GM23248 (cell line): ENCODE measurements at regions not wholly inside any gene's neighbourhood (a gene's known extent, or its start where the extent isn't known, plus 50 kb on each side); places are given as distances from the start of the nearest gene placed in this dataset.
"Not testable (repeated sequence)": the region's sequence is repeated elsewhere in the genome, so short reads cannot be mapped to it uniquely, and the experiment has no call there.

Experiments used
- DNase-seq: peaks from one replicate; pipeline ENCODE4 v3.0.0-alpha.2; 2015
- H2AFZ ChIP-seq: fragments of 200-600 bp; sonication (generic); 2 replicates; pipeline ENCODE4 v1.6.1; 2016; ENCODE audit warnings: antibody characterized with exemption
- H3F3A ChIP-seq: fragments of 200-600 bp; sonication (generic); 2 replicates; pipeline ENCODE4 v1.6.1; 2016; ENCODE audit warnings: mild to moderate bottlenecking, antibody characterized with exemption, mixed run types; ENCODE audit not compliant: insufficient read depth
- H3K27ac ChIP-seq: fragments of 200-600 bp; sonication (generic); 2 replicates; pipeline ENCODE4 v1.5.1; 2016; ENCODE audit warnings: mild to moderate bottlenecking
- H3K27me3 ChIP-seq: fragments of 200-600 bp; sonication (generic); replicated peaks from 2 replicates; pipeline ENCODE4 v1.6.1; 2016; ENCODE audit warnings: mild to moderate bottlenecking; ENCODE audit not compliant: insufficient read depth
- H3K36me3 ChIP-seq: fragments of 200-600 bp; sonication (generic); 2 replicates; pipeline ENCODE4 v1.6.1; 2016; ENCODE audit warnings: low read depth, mild to moderate bottlenecking
- H3K4me1 ChIP-seq: fragments of 200-600 bp; sonication (generic); 2 replicates; pipeline ENCODE4 v1.6.1; 2016; ENCODE audit warnings: mild to moderate bottlenecking; ENCODE audit not compliant: insufficient read depth
- H3K4me2 ChIP-seq: fragments of 200-600 bp; sonication (generic); one replicate; pipeline ENCODE4 v1.6.1; 2016; ENCODE audit warnings: mild to moderate bottlenecking; ENCODE audit not compliant: unreplicated experiment
- H3K4me3 ChIP-seq: fragments of 200-600 bp; sonication (generic); 2 replicates; pipeline ENCODE4 v1.5.1; 2016; ENCODE audit warnings: mild to moderate bottlenecking
- H3K79me2 ChIP-seq: fragments of 200-600 bp; sonication (generic); 2 replicates; pipeline ENCODE4 v1.6.1; 2016; ENCODE audit warnings: mild to moderate bottlenecking; ENCODE audit not compliant: insufficient read depth
- H3K9ac ChIP-seq: fragments of 200-600 bp; sonication (generic); 2 replicates; pipeline ENCODE4 v1.6.1; 2016; ENCODE audit warnings: mild to moderate bottlenecking
- H3K9me2 ChIP-seq: fragments of 200-600 bp; sonication (generic); 2 replicates; pipeline ENCODE4 v1.6.1; 2016; ENCODE audit warnings: mixed run types, mild to moderate bottlenecking, moderate library complexity; ENCODE audit not compliant: insufficient read depth
- H3K9me3 ChIP-seq: fragments of 200-600 bp; sonication (generic); one replicate; pipeline ENCODE4 v1.6.1; 2017; ENCODE audit warnings: low read depth
- H4K20me1 ChIP-seq: fragments of 200-600 bp; sonication (generic); 2 replicates; pipeline ENCODE4 v1.6.0; 2016; ENCODE audit not compliant: insufficient read depth
- EZH2 ChIP-seq: fragments of 200-600 bp; sonication (generic); IDR thresholded peaks from 2 replicates; pipeline ENCODE4 v1.6.1; 2018; ENCODE audit warnings: antibody characterized with exemption, mild to moderate bottlenecking; ENCODE audit not compliant: insufficient read depth, poor library complexity, severe bottlenecking
- EZH2phosphoT487 ChIP-seq: fragments of 200-600 bp; sonication (generic); IDR thresholded peaks from 2 replicates; pipeline ENCODE4 v1.6.1; 2018; ENCODE audit warnings: antibody characterized with exemption, moderate library complexity, mild to moderate bottlenecking, low read depth; ENCODE audit not compliant: insufficient read depth
- WGBS, 2 experiments: methylation state at CpG; one replicate each; pipeline ENCODE4 v1.1.6; 2015 to 2017; ENCODE audit warnings: low lambda C conversion rate in 2 of 2, low coverage in 1 of 2; ENCODE audit errors: missing lambda C conversion rate in 2 of 2; 5-methylcytosine and 5-hydroxymethylcytosine counted together
- in situ Hi-C: fragments of 300-500 bp; cut with MboI; formaldehyde crosslinking; loops from 2 replicates; pipeline ENCODE4 v1.15.0; 2020

- in situ Hi-C loops = no loop called here
These were observed 288.0 kb upstream of the ERCC4 start for GRCh38 chr16:13631916-13632315.

GRCh38 chr16:13632504-13632903 is 287.4 kb upstream of the ERCC4 start:
- H3K9me3 ChIP-seq, H3K9me2 ChIP-seq, H3F3A ChIP-seq, H4K20me1 ChIP-seq, H3K27ac ChIP-seq, H3K36me3 ChIP-seq, in situ Hi-C loops, H3K4me1 ChIP-seq, H3K4me2 ChIP-seq, H3K79me2 ChIP-seq, DNase-seq, H3K27me3 ChIP-seq, H3K4me3 ChIP-seq, H2AFZ ChIP-seq, H3K9ac ChIP-seq: not testable (repeated sequence)
- WGBS, 2 experiments = 14 to 15% methylated on average over 6 of the region's 6 CpGs

More at GRCh38 chr16:13631916-13632315, 288.0 kb upstream of the ERCC4 start:
- Histone ChIP-seq H3K79me2 (no peaks in the 10 kb centered on the region), H3K27me3 (no peaks in the 10 kb centered on the region), H2AFZ (no peak overlapping the region), H3K4me2 (no peak overlapping the region), H3K9me2 (no peaks in the 10 kb centered on the region), H3K9me3 (no peaks in the 10 kb centered on the region), H3F3A (no peaks in the 10 kb centered on the region), H4K20me1 (no peaks in the 10 kb centered on the region), H3K4me3 (no peak overlapping the region), H3K36me3 (no peaks in the 10 kb centered on the region), H3K4me1 (no peaks in the 10 kb centered on the region), H3K27ac (no peak overlapping the region), H3K9ac (no peak overlapping the region)
- no peak for TF ChIP-seq EZH2
- TF ChIP-seq EZH2phosphoT487 = no peak
- 10 to 11% methylated on average over 4 of the region's 4 CpGs for WGBS, 2 experiments
- no peak for DNase-seq

- Histone ChIP-seq H3K27ac (no peak overlapping the region), H3K4me3 (no peak overlapping the region), H3K9me2 (no peaks in the 10 kb centered on the region), H3K36me3 (no peaks in the 10 kb centered on the region), H3K27me3 (no peaks in the 10 kb centered on the region), H3F3A (no peaks in the 10 kb centered on the region), H3K79me2 (no peaks in the 10 kb centered on the region), H3K4me2 (no peak overlapping the region), H4K20me1 (no peaks in the 10 kb centered on the region), H2AFZ (no peak overlapping the region), H3K9me3 (no peaks in the 10 kb centered on the region), H3K4me1 (no peaks in the 10 kb centered on the region), H3K9ac (no peak overlapping the region)
- in situ Hi-C loops = no loop called here
- TF ChIP-seq EZH2phosphoT487 = no peak
- TF ChIP-seq EZH2 = no peak
- WGBS, 2 experiments = 17 to 23% methylated on average over 5 of the region's 5 CpGs
- no peak for DNase-seq
These were observed 286.5 kb upstream of the ERCC4 start for GRCh38 chr16:13633391-13633861.

- Histone ChIP-seq H3K9me2 (no peaks in the 10 kb centered on the region), H2AFZ (no peak overlapping the region), H3K36me3 (no peaks in the 10 kb centered on the region), H3K27ac (no peak overlapping the region), H3F3A (no peaks in the 10 kb centered on the region), H3K4me3 (no peak overlapping the region), H3K4me1 (no peaks in the 10 kb centered on the region), H3K9me3 (no peaks in the 10 kb centered on the region), H3K4me2 (no peak overlapping the region), H4K20me1 (no peaks in the 10 kb centered on the region), H3K27me3 (no peaks in the 10 kb centered on the region), H3K9ac (no peak overlapping the region), H3K79me2 (no peaks in the 10 kb centered on the region)
- in situ Hi-C loops = no loop called here
- DNase-seq = no peak
- no peak for TF ChIP-seq EZH2
- no peak for TF ChIP-seq EZH2phosphoT487
- WGBS, 2 experiments = 41 to 63% methylated on average over 1 of the region's 1 CpG
These were observed 285.7 kb upstream of the ERCC4 start for GRCh38 chr16:13634253-13634652.

- H4K20me1 ChIP-seq = no peaks in the 10 kb centered on the region
- no peaks in the 10 kb centered on the region for H3K36me3 ChIP-seq
- H3K79me2 ChIP-seq = no peaks in the 10 kb centered on the region
- no peak for DNase-seq
- no peaks in the 10 kb centered on the region for H3K9me2 ChIP-seq
- TF ChIP-seq EZH2 (no peak), EZH2phosphoT487 (no peak)
- H3K9me3 ChIP-seq = no peaks in the 10 kb centered on the region
- no peaks in the 10 kb centered on the region for H3K4me1 ChIP-seq
- no peak overlapping the region for H2AFZ ChIP-seq
- 35 to 44% methylated on average over 6 of the region's 6 CpGs for WGBS, 2 experiments
- H3K27me3 ChIP-seq = no peaks in the 10 kb centered on the region
- H3K9ac ChIP-seq = no peak overlapping the region
- no peak overlapping the region for H3K4me3 ChIP-seq
- in situ Hi-C loops = no loop called here
- no peak overlapping the region for H3K27ac ChIP-seq
- no peaks in the 10 kb centered on the region for H3F3A ChIP-seq
- no peak overlapping the region for H3K4me2 ChIP-seq
These were observed 285.0 kb upstream of the ERCC4 start for GRCh38 chr16:13634959-13635358.
